ENCODE measurements at regions not wholly inside any gene's neighbourhood (a gene's known extent, or its start where the extent isn't known, plus 50 kb on each side); places are given as distances from the start of the nearest gene placed in this dataset.

GRCh38 chr1:55951291-55951690 is 628.1 kb downstream of the PLPP3 start:
- H3K4me3 Mint-ChIP-seq: no peak overlapping the region
- no peaks in the 10 kb centered on the region for H3K27me3 Mint-ChIP-seq (ENCODE audit: low read depth, poor library complexity)
- H3K36me3 Mint-ChIP-seq (ENCODE audit: low read depth): no peaks in the 10 kb centered on the region
- no peak for TF ChIP-seq CTCF (IDR thresholded peaks at IDR 0.05)
- peaks cover 4% of the 10 kb centered on the region for H3K9me3 Mint-ChIP-seq
- H3K27ac Mint-ChIP-seq: no peak overlapping the region
- peaks cover 5% of the 10 kb centered on the region for H3K4me1 Mint-ChIP-seq
- no peak for DNase-seq

- no peaks in the 10 kb centered on the region for H3K36me3 Mint-ChIP-seq (ENCODE audit: low read depth)
- no peak overlapping the region for H3K27ac Mint-ChIP-seq
- peaks cover 9% of the 10 kb centered on the region for H3K27me3 Mint-ChIP-seq (ENCODE audit: low read depth, poor library complexity)
- no peak overlapping the region for H3K4me3 Mint-ChIP-seq
- no peak for DNase-seq
- H3K9me3 Mint-ChIP-seq: peaks cover 7% of the 10 kb centered on the region
- TF ChIP-seq CTCF (IDR thresholded peaks at IDR 0.05): no peak
- peaks cover 5% of the 10 kb centered on the region for H3K4me1 Mint-ChIP-seq
Observed at GRCh38 chr1:55947446-55947845, 631.9 kb downstream of the PLPP3 start.

- Mint-ChIP-seq H3K4me1 (peaks cover 5% of the 10 kb centered on the region), H3K4me3 (no peak overlapping the region), H3K9me3 (peaks cover 3% of the 10 kb centered on the region), H3K27me3 (ENCODE audit: low read depth, poor library complexity) (peaks cover 9% of the 10 kb centered on the region), H3K27ac (no peak overlapping the region), H3K36me3 (ENCODE audit: low read depth) (no peaks in the 10 kb centered on the region)
- DNase-seq: no peak
- TF ChIP-seq CTCF (IDR thresholded peaks at IDR 0.05): no peak
Observed at GRCh38 chr1:55943721-55944435, 635.5 kb downstream of the PLPP3 start.

GRCh38 chr1:55943012-55943411 is 636.4 kb downstream of the PLPP3 start:
- no peak for DNase-seq
- TF ChIP-seq CTCF (IDR thresholded peaks at IDR 0.05): no peak
- no peaks in the 10 kb centered on the region for H3K36me3 Mint-ChIP-seq (ENCODE audit: low read depth)
- H3K4me1 Mint-ChIP-seq: peaks cover 5% of the 10 kb centered on the region
- no peak overlapping the region for H3K27ac Mint-ChIP-seq
- H3K9me3 Mint-ChIP-seq: peaks cover 3% of the 10 kb centered on the region
- no peak overlapping the region for H3K4me3 Mint-ChIP-seq
- H3K27me3 Mint-ChIP-seq (ENCODE audit: low read depth, poor library complexity): peaks cover 9% of the 10 kb centered on the region

GRCh38 chr1:55939866-55940265 is 639.5 kb downstream of the PLPP3 start:
- Mint-ChIP-seq H3K27me3 (ENCODE audit: low read depth, poor library complexity) (peaks cover 14% of the 10 kb centered on the region), H3K9me3 (peaks cover 8% of the 10 kb centered on the region), H3K4me1 (no peaks in the 10 kb centered on the region), H3K4me3 (no peak overlapping the region), H3K27ac (no peak overlapping the region), H3K36me3 (ENCODE audit: low read depth) (no peaks in the 10 kb centered on the region)
- no peak for TF ChIP-seq CTCF (IDR thresholded peaks at IDR 0.05)
- no peak for DNase-seq

GRCh38 chr1:55938861-55939260 is 640.5 kb downstream of the PLPP3 start:
- no peak overlapping the region for H3K4me3 Mint-ChIP-seq
- no peak for TF ChIP-seq CTCF (IDR thresholded peaks at IDR 0.05)

More at GRCh38 chr1:55938861-55939260, 640.5 kb downstream of the PLPP3 start:
- Mint-ChIP-seq H3K36me3 (ENCODE audit: low read depth) (no peaks in the 10 kb centered on the region), H3K9me3 (peaks cover 13% of the 10 kb centered on the region), H3K27ac (no peak overlapping the region), H3K27me3 (ENCODE audit: low read depth, poor library complexity) (peaks cover 10% of the 10 kb centered on the region), H3K4me1 (no peaks in the 10 kb centered on the region)
- no peak for DNase-seq

Measured in nephron progenitor cell (in vitro differentiated cells).